HUES6 (cell line): ENCODE measurements at regions not wholly inside any gene's neighbourhood (a gene's known extent, or its start where the extent isn't known, plus 50 kb on each side); places are given as distances from the start of the nearest gene placed in this dataset.

Experiments used
- H3K27ac ChIP-seq: 2 replicates; pipeline ENCODE4 v1.7.0; 2013; ENCODE audit warnings: low read depth, mild to moderate bottlenecking, low read length, inconsistent platforms
- H3K27me3 ChIP-seq: 2 replicates; pipeline ENCODE4 v1.6.1; 2013; ENCODE audit warnings: low read length; ENCODE audit not compliant: control insufficient read depth, insufficient read depth
- H3K36me3 ChIP-seq: 2 replicates; pipeline ENCODE4 v1.6.1; 2013; ENCODE audit warnings: low read length; ENCODE audit not compliant: control insufficient read depth, insufficient read depth
- H3K4me1 ChIP-seq: 2 replicates; pipeline ENCODE4 v1.6.1; 2013; ENCODE audit warnings: low read length; ENCODE audit not compliant: control insufficient read depth, insufficient read depth
- H3K4me3 ChIP-seq: 2 replicates; pipeline ENCODE4 v1.5.1; 2013; ENCODE audit warnings: low read depth, low read length
- H3K9ac ChIP-seq: one replicate; pipeline ENCODE4 v1.6.1; 2013; ENCODE audit warnings: mild to moderate bottlenecking, low read length
- H3K9me3 ChIP-seq: 2 replicates; pipeline ENCODE4 v1.6.1; 2013; ENCODE audit warnings: low read depth, low read length; ENCODE audit not compliant: control insufficient read depth, insufficient read depth

- Histone ChIP-seq H3K27ac (no peak overlapping the region), H3K27me3 (no peaks in the 10 kb centered on the region), H3K9me3 (peaks cover 8% of the 10 kb centered on the region), H3K4me3 (no peak overlapping the region), H3K9ac (no peak overlapping the region), H3K36me3 (no peaks in the 10 kb centered on the region), H3K4me1 (no peaks in the 10 kb centered on the region; the same call in 1 of the 2 replicates)
Measured at GRCh38 chr11:69374110-69374945, 80.4 kb downstream of the MYEOV start.

GRCh38 chr11:69374946-69375310 is 81.0 kb downstream of the MYEOV start:
- no peak overlapping the region for H3K27ac ChIP-seq
- no peaks in the 10 kb centered on the region; the same call in 1 of the 2 replicates for H3K4me1 ChIP-seq
- peaks cover 2% of the 10 kb centered on the region for H3K9me3 ChIP-seq
- no peaks in the 10 kb centered on the region for H3K36me3 ChIP-seq
- no peaks in the 10 kb centered on the region for H3K27me3 ChIP-seq
- no peak overlapping the region for H3K9ac ChIP-seq
- H3K4me3 ChIP-seq, result no peak overlapping the region

GRCh38 chr11:69375316-69376154 is 81.6 kb downstream of the MYEOV start:
- no peak overlapping the region for H3K9ac ChIP-seq
- H3K4me3 ChIP-seq, result no peak overlapping the region
- H3K4me1 ChIP-seq, result no peaks in the 10 kb centered on the region; the same call in 1 of the 2 replicates
- no peak overlapping the region for H3K27ac ChIP-seq
- H3K9me3 ChIP-seq, result no peaks in the 10 kb centered on the region
- no peaks in the 10 kb centered on the region for H3K36me3 ChIP-seq
- no peaks in the 10 kb centered on the region for H3K27me3 ChIP-seq

- Histone ChIP-seq H3K36me3 (no peaks in the 10 kb centered on the region), H3K27ac (no peak overlapping the region), H3K27me3 (no peaks in the 10 kb centered on the region), H3K9ac (no peak overlapping the region), H3K4me3 (no peak overlapping the region), H3K4me1 (no peaks in the 10 kb centered on the region; the same call in 1 of the 2 replicates), H3K9me3 (no peaks in the 10 kb centered on the region)
Measured at GRCh38 chr11:69376155-69377028, 82.4 kb downstream of the MYEOV start.

GRCh38 chr11:69377029-69377952 is 83.3 kb downstream of the MYEOV start:
- H3K27ac ChIP-seq, result no peak overlapping the region
- H3K4me3 ChIP-seq, result no peak overlapping the region
- H3K4me1 ChIP-seq, result no peaks in the 10 kb centered on the region; the same call in 1 of the 2 replicates
- no peaks in the 10 kb centered on the region for H3K36me3 ChIP-seq
- H3K9ac ChIP-seq, result no peak overlapping the region
- H3K27me3 ChIP-seq, result no peaks in the 10 kb centered on the region
- no peaks in the 10 kb centered on the region for H3K9me3 ChIP-seq

- no peaks in the 10 kb centered on the region for H3K36me3 ChIP-seq
- no peaks in the 10 kb centered on the region for H3K27me3 ChIP-seq
- no peaks in the 10 kb centered on the region; the same call in 1 of the 2 replicates for H3K4me1 ChIP-seq
- no peak overlapping the region for H3K4me3 ChIP-seq
- H3K9ac ChIP-seq, result no peak overlapping the region
- no peak overlapping the region for H3K27ac ChIP-seq
- H3K9me3 ChIP-seq, result no peaks in the 10 kb centered on the region
Measured at GRCh38 chr11:69377953-69378302, 84.0 kb downstream of the MYEOV start.

GRCh38 chr11:69378303-69379141 is 84.6 kb downstream of the MYEOV start:
- Histone ChIP-seq H3K27ac (no peak overlapping the region), H3K9me3 (no peaks in the 10 kb centered on the region), H3K4me3 (no peak overlapping the region), H3K27me3 (no peaks in the 10 kb centered on the region), H3K4me1 (no peaks in the 10 kb centered on the region; the same call in 1 of the 2 replicates), H3K36me3 (no peaks in the 10 kb centered on the region), H3K9ac (no peak overlapping the region)

- Histone ChIP-seq H3K27ac (no peak overlapping the region), H3K36me3 (no peaks in the 10 kb centered on the region), H3K27me3 (no peaks in the 10 kb centered on the region), H3K4me3 (no peak overlapping the region), H3K4me1 (no peaks in the 10 kb centered on the region), H3K9ac (no peak overlapping the region), H3K9me3 (no peaks in the 10 kb centered on the region)
Measured at GRCh38 chr11:69380451-69380901, 86.5 kb downstream of the MYEOV start.

GRCh38 chr11:69380921-69381581 is 87.1 kb downstream of the MYEOV start:
- Histone ChIP-seq H3K4me1 (no peaks in the 10 kb centered on the region), H3K27me3 (no peaks in the 10 kb centered on the region)

More at GRCh38 chr11:69380921-69381581, 87.1 kb downstream of the MYEOV start:
- Histone ChIP-seq H3K36me3 (no peaks in the 10 kb centered on the region), H3K27ac (no peak overlapping the region), H3K4me3 (no peak overlapping the region), H3K9me3 (no peaks in the 10 kb centered on the region), H3K9ac (no peak overlapping the region)
